ENCODE measurements at regions not wholly inside any gene's neighbourhood (a gene's known extent, or its start where the extent isn't known, plus 50 kb on each side); places are given as distances from the start of the nearest gene placed in this dataset.
"Not testable (repeated sequence)": the region's sequence is repeated elsewhere in the genome, so short reads cannot be mapped to it uniquely, and the experiment has no call there.

- no peak for DNase-seq
These were observed 456.1 kb downstream of the RAP2B start for GRCh38 chr3:153618176-153618575.

- DNase-seq = no peak
These were observed 457.2 kb downstream of the RAP2B start for GRCh38 chr3:153619268-153619667.

- no peak for DNase-seq
These were observed 459.9 kb downstream of the RAP2B start for GRCh38 chr3:153621953-153622352.

GRCh38 chr3:153623834-153624233, 461.8 kb downstream of the RAP2B start:
- DNase-seq = no peak

GRCh38 chr3:153624310-153625030, 462.4 kb downstream of the RAP2B start:
- no peak for DNase-seq

- DNase-seq = no peak
These were observed 463.5 kb downstream of the RAP2B start for GRCh38 chr3:153625506-153625905.

GRCh38 chr3:153626158-153626557, 464.1 kb downstream of the RAP2B start:
- no peak for DNase-seq

GRCh38 chr3:153628591-153628990, 466.6 kb downstream of the RAP2B start:
- no peak for DNase-seq

GRCh38 chr3:153629148-153629547, 467.1 kb downstream of the RAP2B start:
- no peak for DNase-seq

GRCh38 chr3:153631102-153631501, 469.1 kb downstream of the RAP2B start:
- DNase-seq = no peak

GRCh38 chr3:153631664-153632063, 469.6 kb downstream of the RAP2B start:
- no peak for DNase-seq

GRCh38 chr3:153633407-153633806, 471.4 kb downstream of the RAP2B start:
- no peak for DNase-seq

GRCh38 chr3:153634683-153635082, 472.7 kb downstream of the RAP2B start:
- DNase-seq = no peak

GRCh38 chr3:153639631-153640030, 477.6 kb downstream of the RAP2B start:
- no peak for DNase-seq

- no peak for DNase-seq
These were observed 479.0 kb downstream of the RAP2B start for GRCh38 chr3:153640689-153641665.

GRCh38 chr3:153642576-153642975, 478.6 kb upstream of the ARHGEF26 start:
- not testable (repeated sequence) for DNase-seq

- not testable (repeated sequence) for DNase-seq
These were observed 477.7 kb upstream of the ARHGEF26 start for GRCh38 chr3:153643471-153643870.

GRCh38 chr3:153649286-153649839, 471.8 kb upstream of the ARHGEF26 start:
- no peak for DNase-seq

- no peak for DNase-seq
These were observed 469.1 kb upstream of the ARHGEF26 start for GRCh38 chr3:153652076-153652475.

GRCh38 chr3:153657046-153657445, 464.1 kb upstream of the ARHGEF26 start:
- no peak for DNase-seq

GRCh38 chr3:153657461-153657860, 463.7 kb upstream of the ARHGEF26 start:
- DNase-seq = no peak

- DNase-seq = no peak
These were observed 463.1 kb upstream of the ARHGEF26 start for GRCh38 chr3:153658136-153658535.

- no peak for DNase-seq
These were observed 454.0 kb upstream of the ARHGEF26 start for GRCh38 chr3:153666991-153667740.

Measured in NCI-H2171 treated with DMSO at 0.1 percent for 48 hours (cell line).